PC-9 (cell line): ENCODE measurements at regions not wholly inside any gene's neighbourhood (a gene's known extent, or its start where the extent isn't known, plus 50 kb on each side); places are given as distances from the start of the nearest gene placed in this dataset.
"Not testable (repeated sequence)": the region's sequence is repeated elsewhere in the genome, so short reads cannot be mapped to it uniquely, and the experiment has no call there.

ENCODE experiments used
- BruUV-seq: library from RNA; stranded (reverse); fragments of 400-500 nt; replicated peaks from 2 replicates; lab custom pipeline; 2021; lab: Mats Ljungman, UMichigan
- CTCF ChIA-PET: fragments of 300-600 bp; sonication (Branson Sonifier 250); formaldehyde crosslinking; loops from one replicate; lab custom pipeline; 2022; ENCODE audit warnings: antibody characterized with exemption; lab: Charles Lee
- POLR2A ChIA-PET: fragments of 300-600 bp; sonication (Branson Sonifier 250); formaldehyde crosslinking; loops from one replicate; lab custom pipeline; 2022; ENCODE audit warnings: antibody characterized with exemption; ENCODE audit not compliant: unreplicated experiment; lab: Charles Lee
- DNase-seq, 2 experiments: peaks; one replicate each; pipeline versions ENCODE4 v3.0.0 to v3.0.0-alpha.2; 2015 to 2022; ENCODE audit warnings: mixed read lengths in 1 of 2
- H2AFZ ChIP-seq: fragments of 200-600 bp; sonication (generic); 2 replicates; pipeline ENCODE4 v1.8.1; 2017; ENCODE audit warnings: antibody characterized with exemption
- H3F3A ChIP-seq: fragments of 200-600 bp; sonication (generic); 2 replicates; pipeline ENCODE4 v1.8.1; 2017; ENCODE audit warnings: antibody characterized with exemption, mild to moderate bottlenecking, low read depth; ENCODE audit not compliant: insufficient read depth
- H3K27ac ChIP-seq: fragments of 200-600 bp; sonication (generic); 2 replicates; pipeline ENCODE4 v1.6.1; 2016; ENCODE audit warnings: mixed run types
- H3K27me3 ChIP-seq: fragments of 200-600 bp; sonication (generic); 2 replicates; pipeline ENCODE4 v1.6.1; 2016; ENCODE audit warnings: low read depth, mixed run types; ENCODE audit not compliant: insufficient read depth
- H3K36me3 ChIP-seq: fragments of 200-600 bp; sonication (generic); 2 replicates; pipeline ENCODE4 v1.6.1; 2016; ENCODE audit warnings: low read depth, mixed run types
- H3K4me1 ChIP-seq: fragments of 200-600 bp; sonication (generic); replicated peaks from 2 replicates; pipeline ENCODE4 v1.6.1; 2016; ENCODE audit warnings: mixed run types; ENCODE audit not compliant: insufficient read depth
- H3K4me2 ChIP-seq: fragments of 200-600 bp; sonication (generic); 2 replicates; pipeline ENCODE4 v1.6.1; 2017; ENCODE audit warnings: mixed run types
- H3K4me3 ChIP-seq: fragments of 200-600 bp; sonication (generic); 2 replicates; pipeline ENCODE4 v1.6.1; 2016; ENCODE audit warnings: mixed run types
- H3K79me2 ChIP-seq: fragments of 200-600 bp; sonication (generic); 2 replicates; pipeline ENCODE4 v1.6.1; 2017; ENCODE audit warnings: low read depth, mixed run types
- H3K9me2 ChIP-seq: fragments of 200-600 bp; sonication (generic); 2 replicates; pipeline ENCODE4 v1.8.1; 2017; ENCODE audit warnings: mild to moderate bottlenecking; ENCODE audit not compliant: insufficient read depth
- H3K9me3 ChIP-seq: fragments of 200-600 bp; sonication (generic); 2 replicates; pipeline ENCODE4 v1.8.1; 2016; ENCODE audit warnings: low read depth; ENCODE audit not compliant: insufficient read depth
- H4K20me1 ChIP-seq: fragments of 200-600 bp; sonication (generic); 2 replicates; pipeline ENCODE4 v1.8.1; 2017; ENCODE audit not compliant: insufficient read depth
- intact Hi-C: fragments of 100-400 bp; cut with micrococcal nuclease; formaldehyde crosslinking; loops from one replicate; pipeline ENCODE4 v1.10.0; 2022; ENCODE audit not compliant: unreplicated experiment

- H3K9me2 ChIP-seq, H3K27me3 ChIP-seq, H3K4me1 ChIP-seq, H3K9me3 ChIP-seq, CTCF ChIA-PET, H2AFZ ChIP-seq, H3K4me2 ChIP-seq, H3K27ac ChIP-seq, BruUV-seq, H3K4me3 ChIP-seq, intact Hi-C loops, H4K20me1 ChIP-seq, H3F3A ChIP-seq, POLR2A ChIA-PET, DNase-seq, H3K36me3 ChIP-seq, H3K79me2 ChIP-seq: not testable (repeated sequence)
Measured at GRCh38 chr20:30387823-30388222, 869.6 kb upstream of the DEFB115 start.

DNA sequence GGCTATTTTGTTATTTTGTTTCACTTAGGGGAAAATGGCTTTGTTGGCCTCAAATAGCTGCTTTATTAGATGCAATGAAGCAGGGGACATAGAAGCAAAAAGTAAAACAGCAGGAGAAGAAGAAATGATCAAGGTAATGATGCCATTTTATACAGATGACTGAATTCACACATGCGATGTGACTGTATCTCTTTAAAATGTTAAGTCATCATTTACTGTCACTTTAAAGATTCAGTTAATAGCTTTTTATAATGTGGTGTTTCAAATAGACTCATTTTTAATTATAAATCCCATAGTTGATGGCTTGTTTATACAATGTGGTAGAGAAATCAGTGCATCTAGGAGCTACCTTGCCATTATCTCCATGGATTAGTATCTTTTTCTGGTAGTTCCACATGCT, 863.9 kb upstream of the DEFB115 start:
- H3K4me1 ChIP-seq, H3K4me3 ChIP-seq, H2AFZ ChIP-seq, DNase-seq, H3K9me3 ChIP-seq, BruUV-seq, H4K20me1 ChIP-seq, H3K36me3 ChIP-seq, H3K79me2 ChIP-seq, H3K27me3 ChIP-seq, intact Hi-C loops, H3K9me2 ChIP-seq, H3F3A ChIP-seq, H3K4me2 ChIP-seq, CTCF ChIA-PET, POLR2A ChIA-PET, H3K27ac ChIP-seq: not testable (repeated sequence)

- BruUV-seq, H3K36me3 ChIP-seq, POLR2A ChIA-PET, H3K4me3 ChIP-seq, H3F3A ChIP-seq, intact Hi-C loops, H3K27me3 ChIP-seq, DNase-seq, H3K27ac ChIP-seq, H3K9me2 ChIP-seq, H2AFZ ChIP-seq, H3K4me2 ChIP-seq, H3K4me1 ChIP-seq, H4K20me1 ChIP-seq, H3K9me3 ChIP-seq, CTCF ChIA-PET, H3K79me2 ChIP-seq: not testable (repeated sequence)
Measured at GRCh38 chr20:30397111-30397510, 860.4 kb upstream of the DEFB115 start.

DNA sequence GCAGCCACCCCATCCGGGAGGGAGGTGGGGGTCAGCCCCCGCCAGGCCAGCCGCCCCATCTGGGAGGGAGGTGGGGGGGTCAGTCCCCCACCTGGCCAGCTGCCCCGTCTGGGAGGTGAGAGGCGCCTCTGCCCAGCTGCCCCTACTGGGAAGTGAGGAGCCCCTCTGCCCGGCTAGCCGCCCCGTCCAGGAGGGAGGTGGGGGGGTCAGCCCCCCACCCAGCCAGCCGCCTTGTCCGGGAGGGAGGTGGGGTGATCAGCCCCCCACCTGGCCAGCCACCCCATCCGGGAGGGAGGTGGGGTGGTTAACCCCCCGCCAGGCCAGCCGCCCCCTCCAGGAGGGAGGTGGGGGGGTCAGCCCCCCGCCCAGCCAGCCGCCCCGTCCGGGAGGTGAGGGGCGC, 852.4 kb upstream of the DEFB115 start:
- POLR2A ChIA-PET, H3K27me3 ChIP-seq, intact Hi-C loops: not testable (repeated sequence)

DNA sequence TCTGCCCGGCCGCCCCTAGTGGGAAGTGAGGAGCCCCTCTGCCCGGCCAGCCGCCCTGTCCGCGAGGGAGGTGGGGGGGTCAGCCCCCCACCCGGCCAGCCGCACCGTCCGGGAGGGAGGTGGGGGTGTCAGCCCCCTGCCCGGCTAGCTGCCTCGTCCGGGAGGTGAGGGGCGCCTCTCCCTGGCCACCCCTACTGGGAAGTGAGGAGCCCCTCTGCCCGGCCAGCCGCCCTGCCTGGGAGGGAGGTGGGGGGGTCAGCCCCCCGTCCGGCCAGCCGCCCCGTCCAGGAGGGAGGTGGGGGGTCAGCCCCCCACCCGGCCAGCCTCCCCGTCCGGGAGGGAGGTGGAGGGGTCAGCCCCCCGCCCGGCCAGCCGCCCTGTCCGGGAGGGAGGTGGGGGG, 851.9 kb upstream of the DEFB115 start:
- intact Hi-C loops, H4K20me1 ChIP-seq, H3K4me3 ChIP-seq, H3K4me1 ChIP-seq, H3K27ac ChIP-seq, H3K4me2 ChIP-seq, H2AFZ ChIP-seq, H3K79me2 ChIP-seq, H3K27me3 ChIP-seq, BruUV-seq, POLR2A ChIA-PET, CTCF ChIA-PET, H3F3A ChIP-seq, H3K9me3 ChIP-seq, H3K36me3 ChIP-seq, H3K9me2 ChIP-seq, DNase-seq: not testable (repeated sequence)

More for the DNA sequence above, 852.4 kb upstream of the DEFB115 start:
- H3K36me3 ChIP-seq, H3K4me1 ChIP-seq, H3F3A ChIP-seq, H3K27ac ChIP-seq, BruUV-seq, H3K79me2 ChIP-seq, H2AFZ ChIP-seq, H3K9me2 ChIP-seq, DNase-seq, H3K9me3 ChIP-seq, H4K20me1 ChIP-seq, CTCF ChIA-PET, H3K4me3 ChIP-seq, H3K4me2 ChIP-seq: not testable (repeated sequence)

DNA sequence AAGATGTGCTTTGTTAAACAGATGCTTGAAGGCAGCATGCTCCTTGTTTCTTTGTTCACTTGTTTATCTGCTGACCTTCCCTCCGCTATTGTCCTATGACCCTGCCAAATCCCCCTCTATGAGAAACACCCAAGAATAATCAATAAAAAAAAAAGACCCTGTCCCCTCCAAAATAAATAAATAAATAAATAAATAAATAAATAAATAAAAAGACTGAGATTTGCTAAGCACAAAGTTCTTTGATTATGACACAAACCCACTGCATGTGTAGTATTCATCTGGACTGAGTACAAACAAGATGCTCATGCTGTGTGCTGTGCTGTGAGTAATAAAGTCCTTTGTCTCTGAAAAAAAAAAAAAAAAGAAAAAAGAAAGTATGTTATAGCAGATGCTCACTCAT, 851.1 kb upstream of the DEFB115 start:
- H3K4me3 ChIP-seq, H3K27me3 ChIP-seq, H3F3A ChIP-seq, H3K79me2 ChIP-seq, H3K9me2 ChIP-seq, H3K9me3 ChIP-seq, H3K4me1 ChIP-seq, H2AFZ ChIP-seq, BruUV-seq, intact Hi-C loops, H4K20me1 ChIP-seq, DNase-seq, H3K27ac ChIP-seq, H3K4me2 ChIP-seq, H3K36me3 ChIP-seq, POLR2A ChIA-PET, CTCF ChIA-PET: not testable (repeated sequence)
